Neural progenitor cell (in vitro differentiated cells): ENCODE measurements at regions not wholly inside any gene's neighbourhood (a gene's known extent, or its start where the extent isn't known, plus 50 kb on each side); places are given as distances from the start of the nearest gene placed in this dataset.

ENCODE experiments used
- DNase-seq: peaks from one replicate; pipeline ENCODE4 v3.0.0-alpha.2; 2016; ENCODE audit warnings: low spot score
- H2AFZ ChIP-seq: fragments of 200-600 bp; sonication (generic); replicated peaks from 2 replicates; pipeline ENCODE4 v1.6.1; 2016; ENCODE audit warnings: antibody characterized with exemption
- H3F3A ChIP-seq: fragments of 200-600 bp; sonication (generic); 2 replicates; pipeline ENCODE4 v1.6.1; 2016; ENCODE audit warnings: antibody characterized with exemption, low read depth
- H3K27ac ChIP-seq: fragments of 200-600 bp; sonication (generic); 2 replicates; pipeline ENCODE4 v1.5.1; 2016; ENCODE audit warnings: mild to moderate bottlenecking
- H3K27me3 ChIP-seq: fragments of 200-600 bp; sonication (generic); 2 replicates; pipeline ENCODE4 v1.6.1; 2016; ENCODE audit warnings: mild to moderate bottlenecking, moderate library complexity
- H3K36me3 ChIP-seq: fragments of 200-600 bp; sonication (generic); 2 replicates; pipeline ENCODE4 v1.5.1; 2016
- H3K4me1 ChIP-seq: fragments of 200-600 bp; sonication (generic); 2 replicates; pipeline ENCODE4 v1.6.1; 2016; ENCODE audit warnings: mixed run types
- H3K4me2 ChIP-seq: fragments of 200-600 bp; sonication (generic); 2 replicates; pipeline ENCODE4 v1.6.1; 2016
- H3K4me3 ChIP-seq: fragments of 200-600 bp; sonication (generic); 2 replicates; pipeline ENCODE4 v1.5.1; 2016
- H3K79me2 ChIP-seq: fragments of 200-600 bp; sonication (generic); 2 replicates; pipeline ENCODE4 v1.6.1; 2016; ENCODE audit warnings: low read depth
- H3K9ac ChIP-seq: fragments of 200-600 bp; sonication (generic); 2 replicates; pipeline ENCODE4 v1.6.1; 2016
- H3K9me3 ChIP-seq: fragments of 200-600 bp; sonication (generic); 2 replicates; pipeline ENCODE4 v1.5.1; 2016; ENCODE audit warnings: low read depth
- H4K20me1 ChIP-seq: fragments of 200-600 bp; sonication (generic); 2 replicates; pipeline ENCODE4 v1.6.1; 2016; ENCODE audit warnings: low read depth
- H3K27ac Mint-ChIP-seq: 3 replicates; pipeline ENCODE4 v1.8.0; 2021; ENCODE audit warnings: mixed read lengths
- H3K27me3 Mint-ChIP-seq: 2 replicates; pipeline ENCODE4 v1.8.0; 2022; ENCODE audit warnings: low read depth, mild to moderate bottlenecking, inconsistent platforms, moderate library complexity, mixed read lengths; ENCODE audit not compliant: insufficient read depth
- H3K36me3 Mint-ChIP-seq: 3 replicates; pipeline ENCODE4 v1.8.0; 2021; ENCODE audit warnings: mixed read lengths
- H3K4me1 Mint-ChIP-seq: 3 replicates; pipeline ENCODE4 v1.8.0; 2021; ENCODE audit warnings: mixed read lengths
- H3K4me3 Mint-ChIP-seq: 3 replicates; pipeline ENCODE4 v1.8.0; 2021; ENCODE audit warnings: mild to moderate bottlenecking, moderate library complexity, mixed read lengths
- H3K9me3 Mint-ChIP-seq: 3 replicates; pipeline ENCODE4 v1.8.0; 2020; ENCODE audit warnings: mixed read lengths
- CTCF ChIP-seq: fragments of 200-600 bp; sonication (generic); IDR thresholded peaks from 2 replicates; pipeline ENCODE4 v1.5.1; 2017; ENCODE audit warnings: antibody characterized with exemption, mild to moderate bottlenecking
- EZH2 ChIP-seq: fragments of 200-600 bp; sonication (generic); IDR thresholded peaks from 2 replicates; pipeline ENCODE4 v1.6.1; 2017; ENCODE audit warnings: antibody characterized with exemption, mild to moderate bottlenecking, moderate library complexity
- EZH2phosphoT487 ChIP-seq: fragments of 200-600 bp; sonication (generic); IDR thresholded peaks from 2 replicates; pipeline ENCODE4 v1.6.1; 2017; ENCODE audit warnings: antibody characterized with exemption

GRCh38 chr16:65845466-65846209, 520.9 kb upstream of the CDH5 start:
- no peak overlapping the region for H3K4me2 ChIP-seq
- Mint-ChIP-seq H3K36me3 (no peaks in the 10 kb centered on the region), H3K4me1 (peaks cover 12% of the 10 kb centered on the region), H3K9me3 (no peaks in the 10 kb centered on the region), H3K27ac (no peak overlapping the region), H3K4me3 (no peak overlapping the region), H3K27me3 (peaks cover 7% of the 10 kb centered on the region)
- H3K4me1 ChIP-seq: peaks cover 5% of the 10 kb centered on the region
- H3K27ac ChIP-seq: no peak overlapping the region
- no peak overlapping the region for H3K9ac ChIP-seq
- no peaks in the 10 kb centered on the region for H3K79me2 ChIP-seq
- no peaks in the 10 kb centered on the region for H3K36me3 ChIP-seq
- H4K20me1 ChIP-seq: no peaks in the 10 kb centered on the region
- no peaks in the 10 kb centered on the region for H3K9me3 ChIP-seq
- H3F3A ChIP-seq: no peaks in the 10 kb centered on the region
- DNase-seq: no peak
- H3K27me3 ChIP-seq: no peaks in the 10 kb centered on the region
- no peak overlapping the region for H2AFZ ChIP-seq
- no peak overlapping the region for H3K4me3 ChIP-seq
- TF ChIP-seq EZH2phosphoT487 (no peak), EZH2 (no peak), CTCF (no peak)

- Histone ChIP-seq H3F3A (no peaks in the 10 kb centered on the region), H3K4me2 (no peak overlapping the region), H3K27me3 (no peaks in the 10 kb centered on the region), H4K20me1 (no peaks in the 10 kb centered on the region), H3K9ac (no peak overlapping the region), H3K9me3 (no peaks in the 10 kb centered on the region), H2AFZ (no peak overlapping the region), H3K4me1 (no peaks in the 10 kb centered on the region), H3K27ac (no peak overlapping the region), H3K4me3 (no peak overlapping the region), H3K36me3 (no peaks in the 10 kb centered on the region), H3K79me2 (no peaks in the 10 kb centered on the region)
- Mint-ChIP-seq H3K4me1 (peaks cover 4% of the 10 kb centered on the region), H3K36me3 (no peaks in the 10 kb centered on the region), H3K4me3 (no peak overlapping the region), H3K27me3 (peaks cover 9% of the 10 kb centered on the region), H3K9me3 (no peaks in the 10 kb centered on the region), H3K27ac (no peak overlapping the region)
- DNase-seq: no peak
- TF ChIP-seq EZH2phosphoT487 (no peak), CTCF (no peak), EZH2 (no peak)
Observed at GRCh38 chr16:65843941-65844340, 522.5 kb upstream of the CDH5 start.

- H3K4me1 ChIP-seq: no peaks in the 10 kb centered on the region
- no peaks in the 10 kb centered on the region for H3F3A ChIP-seq
- H3K36me3 Mint-ChIP-seq: no peaks in the 10 kb centered on the region
- no peak overlapping the region for H3K9ac ChIP-seq
- H3K9me3 Mint-ChIP-seq: no peaks in the 10 kb centered on the region
- H3K27ac Mint-ChIP-seq: no peak overlapping the region
- TF ChIP-seq EZH2phosphoT487: no peak
- TF ChIP-seq CTCF: no peak
- no peak for TF ChIP-seq EZH2
- no peak overlapping the region for H3K4me3 Mint-ChIP-seq
- no peaks in the 10 kb centered on the region for H3K27me3 ChIP-seq
- no peak overlapping the region for H3K27ac ChIP-seq
- H3K9me3 ChIP-seq: no peaks in the 10 kb centered on the region
- no peak overlapping the region for H2AFZ ChIP-seq
- H3K4me1 Mint-ChIP-seq: peaks cover 4% of the 10 kb centered on the region
- H3K79me2 ChIP-seq: no peaks in the 10 kb centered on the region
- peaks cover 7% of the 10 kb centered on the region for H3K27me3 Mint-ChIP-seq
- H3K36me3 ChIP-seq: no peaks in the 10 kb centered on the region
- H3K4me3 ChIP-seq: no peak overlapping the region
- no peaks in the 10 kb centered on the region for H4K20me1 ChIP-seq
- no peak for DNase-seq
- H3K4me2 ChIP-seq: no peak overlapping the region
Observed at GRCh38 chr16:65842067-65842466, 524.4 kb upstream of the CDH5 start.
